Caco-2 (cell line): ENCODE measurements at regions not wholly inside any gene's neighbourhood (a gene's known extent, or its start where the extent isn't known, plus 50 kb on each side); places are given as distances from the start of the nearest gene placed in this dataset.

ENCODE experiments used
- BruUV-seq: library from RNA; stranded (reverse); fragments of 400-500 nt; replicated peaks from 2 replicates; lab custom pipeline; 2021; lab: Mats Ljungman, UMichigan
- CTCF ChIA-PET: fragments of 300-600 bp; sonication (Branson Sonifier 250); formaldehyde crosslinking; loops from one replicate; lab custom pipeline; 2022; ENCODE audit warnings: antibody characterized with exemption; lab: Charles Lee
- POLR2A ChIA-PET: fragments of 300-600 bp; sonication (Branson Sonifier 250); formaldehyde crosslinking; loops from one replicate; lab custom pipeline; 2022; ENCODE audit warnings: antibody characterized with exemption; lab: Charles Lee
- DNase-seq, 2 experiments: peaks; one replicate each; pipeline versions ENCODE4 v3.0.0 to v3.0.0-alpha.2; 2020 to 2022
- H3K27me3 ChIP-seq: replicated peaks from 2 replicates; pipeline ENCODE4 v1.6.0; 2011; ENCODE audit warnings: low read length; ENCODE audit not compliant: control insufficient read depth, insufficient read depth
- H3K36me3 ChIP-seq: 2 replicates; pipeline ENCODE4 v1.5.1; 2011; ENCODE audit warnings: low read length; ENCODE audit not compliant: control insufficient read depth, insufficient read depth
- H3K4me1 ChIP-seq: fragments of 250-450 bp; sonication (Bioruptor Pico); 2 replicates; pipeline ENCODE4 v1.5.1; 2020; ENCODE audit warnings: mild to moderate bottlenecking
- H3K4me3 ChIP-seq: 2 replicates; pipeline ENCODE4 v1.5.1; 2011; ENCODE audit warnings: low read depth, mild to moderate bottlenecking, control low read depth, low read length
- H3K9me3 ChIP-seq: fragments of 250-450 bp; sonication (Bioruptor Pico); 2 replicates; pipeline ENCODE4 v1.5.1; 2020; ENCODE audit warnings: mild to moderate bottlenecking, moderate library complexity
- H3K27ac Mint-ChIP-seq: one replicate; pipeline ENCODE4 v1.8.0; 2022; ENCODE audit warnings: mixed read lengths; ENCODE audit not compliant: unreplicated experiment
- H3K27me3 Mint-ChIP-seq: one replicate; pipeline ENCODE4 v1.8.0; 2022; ENCODE audit warnings: mixed read lengths; ENCODE audit not compliant: insufficient read depth, unreplicated experiment
- H3K36me3 Mint-ChIP-seq: one replicate; pipeline ENCODE4 v1.8.0; 2022; ENCODE audit warnings: mild to moderate bottlenecking, mixed read lengths; ENCODE audit not compliant: insufficient read depth, unreplicated experiment
- H3K4me1 Mint-ChIP-seq: one replicate; pipeline ENCODE4 v1.8.0; 2022; ENCODE audit warnings: low read depth, mixed read lengths; ENCODE audit not compliant: unreplicated experiment
- H3K4me3 Mint-ChIP-seq: one replicate; pipeline ENCODE4 v1.8.0; 2022; ENCODE audit warnings: mild to moderate bottlenecking, moderate library complexity, mixed read lengths; ENCODE audit not compliant: unreplicated experiment
- H3K9me3 Mint-ChIP-seq: one replicate; pipeline ENCODE4 v1.8.0; 2022; ENCODE audit warnings: mixed read lengths; ENCODE audit not compliant: unreplicated experiment
- CTCF ChIP-seq, 2 experiments: fragments of 200-600 bp in 1 of 2; IDR thresholded peaks; 1 replicate in 1 of 2; 2 replicates in 1 of 2; pipeline versions ENCODE4 v1.5.1 to v1.8.0; 2011 to 2022; ENCODE audit warnings: antibody characterized with exemption in 1 of 2, control low read depth in 1 of 2, inconsistent platforms in 1 of 2, low read depth in 1 of 2, low read length in 1 of 2, mild to moderate bottlenecking in 1 of 2, moderate library complexity in 1 of 2; ENCODE audit not compliant: insufficient read depth in 1 of 2, severe bottlenecking in 1 of 2, unreplicated experiment in 1 of 2
- intact Hi-C: fragments of 100-400 bp; cut with micrococcal nuclease; formaldehyde crosslinking; loops from one replicate; pipeline ENCODE4 v1.10.0; 2022; ENCODE audit not compliant: unreplicated experiment

- Mint-ChIP-seq H3K36me3 (no peaks in the 10 kb centered on the region), H3K9me3 (no peaks in the 10 kb centered on the region), H3K27ac (no peak overlapping the region), H3K4me3 (no peak overlapping the region), H3K4me1 (no peaks in the 10 kb centered on the region), H3K27me3 (peaks cover 3% of the 10 kb centered on the region)
- no TSS peak for BruUV-seq
- no peaks in the 10 kb centered on the region for H3K9me3 ChIP-seq
- H3K4me3 ChIP-seq = no peak overlapping the region
- intact Hi-C loops = no loop called here
- no peaks in the 10 kb centered on the region for H3K4me1 ChIP-seq
- ChIA-PET CTCF (no interaction called here), POLR2A (no interaction called here)
- no peak for TF ChIP-seq CTCF (IDR thresholded peaks at IDR 0.05; ENCODE audit: insufficient read depth in 1 of 2, low read depth in 1 of 2, low read length in 1 of 2, severe bottlenecking in 1 of 2, unreplicated experiment in 1 of 2)
- H3K27me3 ChIP-seq = no peaks in the 10 kb centered on the region
- H3K36me3 ChIP-seq = no peaks in the 10 kb centered on the region
- DNase-seq = no peak
Measured at GRCh38 chr4:42328978-42329377, 68.3 kb upstream of the SHISA3 start.

GRCh38 chr4:42329421-42329820 is 67.9 kb upstream of the SHISA3 start:
- Histone ChIP-seq H3K4me1 (no peaks in the 10 kb centered on the region), H3K36me3 (no peaks in the 10 kb centered on the region), H3K27me3 (no peaks in the 10 kb centered on the region), H3K4me3 (no peak overlapping the region), H3K9me3 (no peaks in the 10 kb centered on the region)
- intact Hi-C loops = no loop called here
- TF ChIP-seq CTCF (IDR thresholded peaks at IDR 0.05; ENCODE audit: insufficient read depth in 1 of 2, low read depth in 1 of 2, low read length in 1 of 2, severe bottlenecking in 1 of 2, unreplicated experiment in 1 of 2) = no peak
- H3K36me3 Mint-ChIP-seq = no peaks in the 10 kb centered on the region
- peaks cover 3% of the 10 kb centered on the region for H3K27me3 Mint-ChIP-seq
- H3K27ac Mint-ChIP-seq = no peak overlapping the region
- no peak overlapping the region for H3K4me3 Mint-ChIP-seq
- no peaks in the 10 kb centered on the region for H3K4me1 Mint-ChIP-seq
- no peaks in the 10 kb centered on the region for H3K9me3 Mint-ChIP-seq
- no peak for DNase-seq
- no TSS peak for BruUV-seq
- ChIA-PET CTCF (no interaction called here), POLR2A (no interaction called here)

- ChIA-PET CTCF (no interaction called here), POLR2A (no interaction called here)
- peaks cover 3% of the 10 kb centered on the region for H3K27me3 Mint-ChIP-seq
Measured at GRCh38 chr4:42330002-42330592, 67.2 kb upstream of the SHISA3 start.

More at GRCh38 chr4:42330002-42330592, 67.2 kb upstream of the SHISA3 start:
- no peaks in the 10 kb centered on the region for H3K4me1 Mint-ChIP-seq
- no peaks in the 10 kb centered on the region for H3K4me1 ChIP-seq
- H3K27me3 ChIP-seq = no peaks in the 10 kb centered on the region
- no peak overlapping the region for H3K4me3 Mint-ChIP-seq
- no peaks in the 10 kb centered on the region for H3K36me3 ChIP-seq
- DNase-seq = no peak
- no peaks in the 10 kb centered on the region for H3K36me3 Mint-ChIP-seq
- no TSS peak for BruUV-seq
- H3K27ac Mint-ChIP-seq = no peak overlapping the region
- TF ChIP-seq CTCF (IDR thresholded peaks at IDR 0.05; ENCODE audit: insufficient read depth in 1 of 2, low read depth in 1 of 2, low read length in 1 of 2, severe bottlenecking in 1 of 2, unreplicated experiment in 1 of 2) = no peak
- intact Hi-C loops = no loop called here
- H3K4me3 ChIP-seq = no peak overlapping the region
- H3K9me3 Mint-ChIP-seq = no peaks in the 10 kb centered on the region
- H3K9me3 ChIP-seq = no peaks in the 10 kb centered on the region
